Peyer's patch (tissue), 4 donors: ENCODE measurements at regions not wholly inside any gene's neighbourhood (a gene's known extent, or its start where the extent isn't known, plus 50 kb on each side); places are given as distances from the start of the nearest gene placed in this dataset.

Source experiments
- POLR2A ChIP-seq, 2 donors: fragments of 450-650 bp; IDR thresholded peaks; one replicate each; pipeline ENCODE4 v1.5.1; 2017; ENCODE audit warnings: antibody characterized with exemption in 2 of 2, mild to moderate bottlenecking in 2 of 2, moderate library complexity in 2 of 2
- TF ChIP-seq, protein P1 (sequence below), 6 experiments: fragments of 450-650 bp in 4 of 6; fragments of 200-600 bp in 2 of 6; sonication (generic) in 1 of 6; IDR thresholded peaks; one replicate each; pipeline ENCODE4 v1.5.1; 2017 to 2019; ENCODE audit warnings: antibody characterized with exemption in 6 of 6, mild to moderate bottlenecking in 3 of 6, moderate library complexity in 1 of 6

DNA sequence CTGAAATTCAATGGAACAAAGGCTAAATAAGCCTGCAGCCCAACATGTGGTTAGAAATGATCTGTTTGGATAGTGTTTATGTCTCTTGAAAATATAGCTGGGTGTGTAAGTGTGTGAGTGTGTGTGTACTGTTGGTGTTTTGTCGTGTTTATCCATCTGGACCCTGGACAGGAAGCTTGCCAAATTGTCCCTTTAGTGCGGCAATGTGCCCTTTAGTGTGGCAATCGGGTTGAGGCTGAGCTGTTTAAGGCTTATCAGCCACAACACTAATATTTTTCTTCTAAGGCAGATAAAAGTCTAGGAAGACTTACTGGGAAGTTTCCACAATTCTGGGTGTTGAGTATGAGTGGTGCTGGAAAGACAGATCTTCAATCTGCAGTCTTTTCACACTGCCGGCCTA lies 180.2 kb downstream of the YTHDC2 start:
- TF ChIP-seq, protein P1, sequence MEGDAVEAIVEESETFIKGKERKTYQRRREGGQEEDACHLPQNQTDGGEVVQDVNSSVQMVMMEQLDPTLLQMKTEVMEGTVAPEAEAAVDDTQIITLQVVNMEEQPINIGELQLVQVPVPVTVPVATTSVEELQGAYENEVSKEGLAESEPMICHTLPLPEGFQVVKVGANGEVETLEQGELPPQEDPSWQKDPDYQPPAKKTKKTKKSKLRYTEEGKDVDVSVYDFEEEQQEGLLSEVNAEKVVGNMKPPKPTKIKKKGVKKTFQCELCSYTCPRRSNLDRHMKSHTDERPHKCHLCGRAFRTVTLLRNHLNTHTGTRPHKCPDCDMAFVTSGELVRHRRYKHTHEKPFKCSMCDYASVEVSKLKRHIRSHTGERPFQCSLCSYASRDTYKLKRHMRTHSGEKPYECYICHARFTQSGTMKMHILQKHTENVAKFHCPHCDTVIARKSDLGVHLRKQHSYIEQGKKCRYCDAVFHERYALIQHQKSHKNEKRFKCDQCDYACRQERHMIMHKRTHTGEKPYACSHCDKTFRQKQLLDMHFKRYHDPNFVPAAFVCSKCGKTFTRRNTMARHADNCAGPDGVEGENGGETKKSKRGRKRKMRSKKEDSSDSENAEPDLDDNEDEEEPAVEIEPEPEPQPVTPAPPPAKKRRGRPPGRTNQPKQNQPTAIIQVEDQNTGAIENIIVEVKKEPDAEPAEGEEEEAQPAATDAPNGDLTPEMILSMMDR (IDR thresholded peaks at IDR 0.05) = no peak
- TF ChIP-seq POLR2A (IDR thresholded peaks at IDR 0.05) = no peak
